Right atrium auricular region (tissue), 2 donors: ENCODE measurements at regions not wholly inside any gene's neighbourhood (a gene's known extent, or its start where the extent isn't known, plus 50 kb on each side); places are given as distances from the start of the nearest gene placed in this dataset.

Experiments used
- DNase-seq: peaks from one replicate; pipeline ENCODE4 v3.0.0-alpha.2; 2019; ENCODE audit warnings: low spot score
- H3K27ac ChIP-seq, 2 donors: fragments of 200-600 bp; sonication (generic); 1 replicate in 1 of 2; 2 replicates in 1 of 2; pipeline ENCODE4 v1.5.1; 2016 to 2019
- H3K27me3 ChIP-seq, 2 donors: fragments of 200-600 bp; sonication (generic); one replicate each; pipeline versions ENCODE4 v1.5.1 to v1.6.0; 2017 to 2019
- H3K36me3 ChIP-seq: fragments of 200-600 bp; sonication (generic); one replicate; pipeline ENCODE4 v1.5.1; 2016
- H3K4me1 ChIP-seq, 2 donors: fragments of 200-600 bp; sonication (generic); one replicate each; pipeline versions ENCODE4 v1.5.1 to v1.6.0; 2017 to 2019
- H3K4me3 ChIP-seq, 2 donors: fragments of 200-600 bp; sonication (generic); 1 replicate in 1 of 2; 2 replicates in 1 of 2; pipeline ENCODE4 v1.5.1; 2017 to 2019; ENCODE audit warnings: mild to moderate bottlenecking in 1 of 2, moderate library complexity in 1 of 2
- H3K9me3 ChIP-seq, 2 donors: fragments of 200-600 bp; sonication (generic); one replicate each; pipeline ENCODE4 v1.5.1; 2019
- TF ChIP-seq, protein P1 (sequence below), 2 donors: fragments of 200-600 bp; sonication (generic); IDR thresholded peaks; one replicate each; pipeline ENCODE4 v1.5.1; 2019; ENCODE audit warnings: antibody characterized with exemption in 2 of 2

DNA sequence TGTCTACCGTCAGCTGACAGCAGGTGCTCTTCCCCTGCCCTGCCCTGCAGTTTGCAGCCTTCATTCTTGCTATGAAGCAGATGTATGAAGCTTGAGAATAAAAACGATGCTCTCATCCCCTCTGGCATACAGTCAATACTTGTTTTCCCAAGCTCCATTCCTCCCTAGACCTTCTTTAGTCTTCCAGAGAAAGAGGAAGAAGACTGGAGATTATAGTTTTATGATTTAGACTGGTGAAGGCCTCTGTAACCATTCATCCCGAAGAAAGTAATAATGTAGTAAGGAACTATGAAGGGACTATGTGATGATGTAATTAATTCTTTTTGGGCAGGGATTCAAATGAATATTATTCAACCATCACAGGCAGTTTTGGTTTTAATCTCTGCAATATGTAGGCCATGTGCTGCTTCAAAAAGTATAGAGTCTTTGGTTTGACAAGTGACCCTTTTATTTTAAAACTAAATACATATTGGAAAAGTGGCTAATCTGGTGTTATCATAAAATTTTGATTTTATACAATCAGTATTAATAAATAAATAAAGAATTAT lies 242.4 kb upstream of the KIAA1217 start:
- TF ChIP-seq, protein P1, sequence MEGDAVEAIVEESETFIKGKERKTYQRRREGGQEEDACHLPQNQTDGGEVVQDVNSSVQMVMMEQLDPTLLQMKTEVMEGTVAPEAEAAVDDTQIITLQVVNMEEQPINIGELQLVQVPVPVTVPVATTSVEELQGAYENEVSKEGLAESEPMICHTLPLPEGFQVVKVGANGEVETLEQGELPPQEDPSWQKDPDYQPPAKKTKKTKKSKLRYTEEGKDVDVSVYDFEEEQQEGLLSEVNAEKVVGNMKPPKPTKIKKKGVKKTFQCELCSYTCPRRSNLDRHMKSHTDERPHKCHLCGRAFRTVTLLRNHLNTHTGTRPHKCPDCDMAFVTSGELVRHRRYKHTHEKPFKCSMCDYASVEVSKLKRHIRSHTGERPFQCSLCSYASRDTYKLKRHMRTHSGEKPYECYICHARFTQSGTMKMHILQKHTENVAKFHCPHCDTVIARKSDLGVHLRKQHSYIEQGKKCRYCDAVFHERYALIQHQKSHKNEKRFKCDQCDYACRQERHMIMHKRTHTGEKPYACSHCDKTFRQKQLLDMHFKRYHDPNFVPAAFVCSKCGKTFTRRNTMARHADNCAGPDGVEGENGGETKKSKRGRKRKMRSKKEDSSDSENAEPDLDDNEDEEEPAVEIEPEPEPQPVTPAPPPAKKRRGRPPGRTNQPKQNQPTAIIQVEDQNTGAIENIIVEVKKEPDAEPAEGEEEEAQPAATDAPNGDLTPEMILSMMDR (IDR thresholded peaks at IDR 0.05), result no peak
- DNase-seq, result no peak
- H3K27ac ChIP-seq, result no peak overlapping the region
- no peaks in the 10 kb centered on the region for H3K4me1 ChIP-seq
- no peaks in the 10 kb centered on the region for H3K36me3 ChIP-seq
- H3K27me3 ChIP-seq, result no peaks in the 10 kb centered on the region
- H3K9me3 ChIP-seq, result no peaks in the 10 kb centered on the region
- H3K4me3 ChIP-seq, result no peak overlapping the region

DNA sequence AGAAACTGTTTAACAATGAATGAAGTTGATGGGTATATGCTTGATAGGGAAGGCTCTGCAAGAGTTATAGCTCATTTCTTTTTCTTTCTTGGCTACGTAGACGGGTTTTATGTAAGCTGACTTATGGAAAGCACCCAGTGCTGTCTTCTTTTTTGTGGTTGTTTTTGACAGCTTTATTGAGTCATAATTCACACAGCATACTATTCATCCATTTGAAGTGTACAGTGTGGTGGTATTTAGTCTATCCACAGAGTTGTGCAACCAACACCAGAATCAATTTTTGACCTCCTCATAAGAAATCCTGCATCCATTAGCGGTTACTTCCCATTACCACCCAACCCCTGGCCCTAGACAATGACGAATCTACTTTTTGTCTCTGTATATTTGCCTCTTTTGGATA lies 240.6 kb upstream of the KIAA1217 start:
- Histone ChIP-seq H3K9me3 (no peaks in the 10 kb centered on the region), H3K4me1 (no peaks in the 10 kb centered on the region), H3K27me3 (no peaks in the 10 kb centered on the region), H3K4me3 (no peak overlapping the region), H3K27ac (no peak overlapping the region), H3K36me3 (no peaks in the 10 kb centered on the region)
- DNase-seq, result no peak
- TF ChIP-seq, protein P1 (IDR thresholded peaks at IDR 0.05), result no peak

DNA sequence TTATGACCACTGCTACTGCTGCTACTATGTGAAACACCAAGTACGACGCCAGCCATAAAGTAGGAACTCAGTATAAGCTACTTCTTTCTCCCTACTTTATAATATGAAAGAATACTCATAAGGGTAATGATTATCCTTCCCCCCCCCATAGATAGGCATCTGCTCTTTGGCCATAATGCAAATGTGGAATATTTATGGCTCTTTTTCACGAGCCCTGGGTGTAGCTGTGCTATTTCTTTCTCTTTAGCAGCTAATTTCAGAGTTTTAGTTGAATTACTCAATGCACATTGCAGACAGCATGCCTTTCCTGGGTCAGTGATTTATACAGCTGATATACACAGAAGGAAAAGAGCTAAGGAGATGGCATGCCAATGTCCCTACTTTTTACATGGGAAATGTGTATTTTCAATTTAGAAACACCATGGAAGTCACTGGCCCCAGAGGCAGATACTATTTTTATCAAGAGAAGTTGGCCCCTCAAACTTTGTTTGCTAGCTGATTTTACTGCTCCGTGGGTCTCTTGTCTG lies 234.1 kb upstream of the KIAA1217 start:
- no peak overlapping the region for H3K4me3 ChIP-seq
- TF ChIP-seq, protein P1 (IDR thresholded peaks at IDR 0.05), result no peak

DNA sequence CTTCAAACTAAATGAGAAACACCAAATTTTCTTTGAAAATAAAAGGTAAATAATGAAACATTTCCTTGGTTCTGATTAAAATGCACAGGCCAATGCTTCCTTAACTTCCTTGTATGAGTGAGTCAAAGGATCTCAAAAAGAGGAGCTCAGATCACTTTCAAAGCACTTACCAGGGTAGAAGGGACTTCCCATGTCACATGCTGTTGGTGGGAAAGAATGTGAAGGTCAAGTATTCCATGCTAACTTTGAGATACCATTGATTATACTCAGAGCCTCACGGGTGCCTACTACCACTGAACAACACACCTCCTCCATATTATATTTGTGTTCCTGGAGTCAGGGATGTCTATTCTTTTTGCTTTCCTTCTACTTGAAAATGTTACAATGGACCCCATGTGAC lies 233.5 kb upstream of the KIAA1217 start:
- no peaks in the 10 kb centered on the region for H3K9me3 ChIP-seq
- DNase-seq, result no peak
- TF ChIP-seq, protein P1 (IDR thresholded peaks at IDR 0.05), result no peak
- H3K27me3 ChIP-seq, result no peaks in the 10 kb centered on the region
- no peak overlapping the region for H3K4me3 ChIP-seq
- H3K4me1 ChIP-seq, result no peaks in the 10 kb centered on the region
- H3K36me3 ChIP-seq, result no peaks in the 10 kb centered on the region
- no peak overlapping the region for H3K27ac ChIP-seq

More for the DNA sequence above, 234.1 kb upstream of the KIAA1217 start:
- no peaks in the 10 kb centered on the region for H3K36me3 ChIP-seq
- no peak overlapping the region for H3K27ac ChIP-seq
- DNase-seq, result no peak
- H3K9me3 ChIP-seq, result no peaks in the 10 kb centered on the region
- no peaks in the 10 kb centered on the region for H3K4me1 ChIP-seq
- H3K27me3 ChIP-seq, result no peaks in the 10 kb centered on the region

DNA sequence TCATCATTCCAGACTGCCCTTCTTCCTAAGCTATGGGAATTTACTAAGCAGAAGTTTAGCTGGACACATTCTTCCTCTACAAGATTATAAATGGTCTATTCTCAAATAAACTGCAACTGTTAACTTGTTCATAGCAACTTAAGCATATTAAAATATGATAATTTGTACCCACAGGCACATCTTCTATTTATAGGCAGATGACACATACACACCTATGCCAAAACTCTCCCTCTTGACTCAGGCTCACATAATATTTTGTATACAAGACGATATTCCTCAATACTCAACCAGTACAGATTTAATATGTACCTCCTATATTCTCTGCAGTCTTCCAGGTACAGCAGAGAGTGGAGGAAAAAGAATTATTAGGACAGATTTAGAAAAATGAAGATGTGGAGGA lies 232.7 kb upstream of the KIAA1217 start:
- no peak for DNase-seq
- Histone ChIP-seq H3K36me3 (no peaks in the 10 kb centered on the region), H3K27ac (no peak overlapping the region), H3K27me3 (no peaks in the 10 kb centered on the region), H3K4me3 (no peak overlapping the region), H3K9me3 (no peaks in the 10 kb centered on the region), H3K4me1 (no peaks in the 10 kb centered on the region)
- TF ChIP-seq, protein P1 (IDR thresholded peaks at IDR 0.05), result no peak

DNA sequence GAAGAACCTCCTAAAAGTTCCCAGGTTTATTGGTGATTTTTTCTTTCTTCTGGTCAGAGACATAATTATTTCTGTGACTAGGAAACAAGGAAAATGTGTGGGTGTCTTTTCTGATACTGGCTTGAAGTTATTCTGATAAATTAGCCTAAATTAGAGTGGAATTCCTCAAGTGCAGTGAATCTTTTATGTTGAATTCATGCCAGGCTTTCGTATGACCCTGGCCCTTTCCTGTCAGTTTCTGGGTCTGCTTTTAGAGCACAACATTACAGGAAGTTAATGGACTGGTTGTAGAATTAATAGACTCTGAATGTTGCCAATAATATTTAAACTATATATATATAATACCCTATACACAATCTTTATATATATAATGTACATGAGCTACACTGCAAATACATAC lies 230.6 kb upstream of the KIAA1217 start:
- Histone ChIP-seq H3K4me1 (no peaks in the 10 kb centered on the region), H3K4me3 (no peak overlapping the region), H3K36me3 (no peaks in the 10 kb centered on the region), H3K27ac (no peak overlapping the region), H3K27me3 (no peaks in the 10 kb centered on the region), H3K9me3 (no peaks in the 10 kb centered on the region)
- DNase-seq, result no peak
- TF ChIP-seq, protein P1 (IDR thresholded peaks at IDR 0.05), result no peak
